ENCODE measurements at regions not wholly inside any gene's neighbourhood (a gene's known extent, or its start where the extent isn't known, plus 50 kb on each side); places are given as distances from the start of the nearest gene placed in this dataset.

- TF ChIP-seq EZH2 (IDR thresholded peaks at IDR 0.05; ENCODE audit: low read length) (no peak), CTCF (optimal IDR thresholded peaks at IDR 0.05 in 1 of 3, IDR thresholded peaks at IDR 0.05 in 1 of 3, conservative IDR thresholded peaks at IDR 0.05 in 1 of 3; ENCODE audit: extremely low read depth in 1 of 3, insufficient read depth in 2 of 3, low read length in 3 of 3) (no peak)
- H4K20me1 ChIP-seq (ENCODE audit: control insufficient read depth, extremely low read depth, insufficient read depth, low read length): no peaks in the 10 kb centered on the region
- no peaks in the 10 kb centered on the region for H3K9me3 ChIP-seq (ENCODE audit: control insufficient read depth, low read depth, low read length)
- no peak overlapping the region for H2AFZ ChIP-seq (ENCODE audit: control insufficient read depth, low read length)
- peaks cover 2% of the 10 kb centered on the region for H3K4me1 ChIP-seq (ENCODE audit: control insufficient read depth, extremely low read depth, insufficient read depth, low read length)
- no peak for DNase-seq (ENCODE audit: low read depth, low spot score)
- H3K9ac ChIP-seq (ENCODE audit: control insufficient read depth, extremely low read depth, insufficient read depth, low read length): no peak overlapping the region
- no peaks in the 10 kb centered on the region for H3K27me3 ChIP-seq (ENCODE audit: control insufficient read depth, extremely low read depth, insufficient read depth, low read length)
- H3K4me3 ChIP-seq (ENCODE audit: control insufficient read depth in 2 of 3, extremely low read depth in 1 of 3, insufficient read depth in 2 of 3, low read depth in 1 of 3, low read length in 3 of 3): no peak overlapping the region
- dilution Hi-C loops (cut with MboI; ENCODE audit: extremely low pct_ligation_motif_present, low sequenced_read_pairs): no loop called here
- no peaks in the 10 kb centered on the region for H3K9me1 ChIP-seq (ENCODE audit: control insufficient read depth, extremely low read depth, insufficient read depth, low read length)
- no peaks in the 10 kb centered on the region for H3K36me3 ChIP-seq (ENCODE audit: control insufficient read depth in 2 of 2, extremely low read depth in 1 of 2, insufficient read depth in 2 of 2, low read length in 2 of 2)
- no peak for FAIRE-seq
- H3K4me2 ChIP-seq (ENCODE audit: control insufficient read depth, extremely low read depth, insufficient read depth, low read depth, low read length): no peak overlapping the region
- H3K27ac ChIP-seq (ENCODE audit: control insufficient read depth, insufficient read depth, low read length): no peak overlapping the region
- H3K79me2 ChIP-seq (ENCODE audit: control insufficient read depth, insufficient read depth, low read length): no peaks in the 10 kb centered on the region
These were observed 91.0 kb upstream of the TAS2R1 start for GRCh38 chr5:9721161-9721560.

GRCh38 chr5:9720361-9720760 is 90.2 kb upstream of the TAS2R1 start:
- no peak for DNase-seq (ENCODE audit: low read depth, low spot score)
- H3K4me3 ChIP-seq (ENCODE audit: control insufficient read depth in 2 of 3, extremely low read depth in 1 of 3, insufficient read depth in 2 of 3, low read depth in 1 of 3, low read length in 3 of 3): no peak overlapping the region
- H3K27me3 ChIP-seq (ENCODE audit: control insufficient read depth, extremely low read depth, insufficient read depth, low read length): no peaks in the 10 kb centered on the region
- no peaks in the 10 kb centered on the region for H3K79me2 ChIP-seq (ENCODE audit: control insufficient read depth, insufficient read depth, low read length)
- H3K36me3 ChIP-seq (ENCODE audit: control insufficient read depth in 2 of 2, extremely low read depth in 1 of 2, insufficient read depth in 2 of 2, low read length in 2 of 2): no peaks in the 10 kb centered on the region
- no peak for FAIRE-seq
- no peak overlapping the region for H3K27ac ChIP-seq (ENCODE audit: control insufficient read depth, insufficient read depth, low read length)
- peaks cover 5% of the 10 kb centered on the region for H3K4me1 ChIP-seq (ENCODE audit: control insufficient read depth, extremely low read depth, insufficient read depth, low read length)
- no peaks in the 10 kb centered on the region for H3K9me1 ChIP-seq (ENCODE audit: control insufficient read depth, extremely low read depth, insufficient read depth, low read length)
- TF ChIP-seq CTCF (optimal IDR thresholded peaks at IDR 0.05 in 1 of 3, IDR thresholded peaks at IDR 0.05 in 1 of 3, conservative IDR thresholded peaks at IDR 0.05 in 1 of 3; ENCODE audit: extremely low read depth in 1 of 3, insufficient read depth in 2 of 3, low read length in 3 of 3): no peak
- H3K9ac ChIP-seq (ENCODE audit: control insufficient read depth, extremely low read depth, insufficient read depth, low read length): no peak overlapping the region
- no peaks in the 10 kb centered on the region for H4K20me1 ChIP-seq (ENCODE audit: control insufficient read depth, extremely low read depth, insufficient read depth, low read length)
- H3K9me3 ChIP-seq (ENCODE audit: control insufficient read depth, low read depth, low read length): no peaks in the 10 kb centered on the region
- dilution Hi-C loops (cut with MboI; ENCODE audit: extremely low pct_ligation_motif_present, low sequenced_read_pairs): no loop called here
- H2AFZ ChIP-seq (ENCODE audit: control insufficient read depth, low read length): no peak overlapping the region
- H3K4me2 ChIP-seq (ENCODE audit: control insufficient read depth, extremely low read depth, insufficient read depth, low read depth, low read length): no peak overlapping the region
